MM.1S (cell line): ENCODE measurements at regions not wholly inside any gene's neighbourhood (a gene's known extent, or its start where the extent isn't known, plus 50 kb on each side); places are given as distances from the start of the nearest gene placed in this dataset.
"Not testable (repeated sequence)": the region's sequence is repeated elsewhere in the genome, so short reads cannot be mapped to it uniquely, and the experiment has no call there.

Experiments used
- DNase-seq: peaks from one replicate; pipeline ENCODE4 v3.0.0-alpha.2; 2015
- H2AFZ ChIP-seq: fragments of 300-600 bp; sonication (generic); 2 replicates; pipeline ENCODE4 v1.6.0; 2016; ENCODE audit warnings: antibody characterized with exemption, low read length
- H3F3A ChIP-seq: fragments of 300-600 bp; sonication (generic); 2 replicates; pipeline ENCODE4 v1.6.1; 2016; ENCODE audit warnings: mild to moderate bottlenecking, antibody characterized with exemption, low read length, moderate library complexity, mixed read lengths; ENCODE audit not compliant: insufficient read depth
- H3K27ac ChIP-seq: fragments of 300-600 bp; sonication (generic); 2 replicates; pipeline ENCODE4 v1.5.1; 2016; ENCODE audit warnings: mild to moderate bottlenecking, low read length
- H3K27me3 ChIP-seq: fragments of 300-600 bp; sonication (generic); replicated peaks from 2 replicates; pipeline ENCODE4 v1.6.0; 2016; ENCODE audit warnings: low read length; ENCODE audit not compliant: insufficient read depth
- H3K36me3 ChIP-seq: fragments of 300-600 bp; sonication (generic); replicated peaks from 2 replicates; pipeline ENCODE4 v1.6.1; 2016; ENCODE audit warnings: mild to moderate bottlenecking, low read length, mixed read lengths; ENCODE audit not compliant: insufficient read depth
- H3K4me1 ChIP-seq: fragments of 300-600 bp; sonication (generic); 2 replicates; pipeline ENCODE4 v1.6.1; 2016; ENCODE audit warnings: low read length, mixed read lengths
- H3K4me2 ChIP-seq: fragments of 300-600 bp; sonication (generic); 2 replicates; pipeline ENCODE4 v1.6.0; 2016; ENCODE audit warnings: low read depth, low read length
- H3K4me3 ChIP-seq: fragments of 300-600 bp; sonication (generic); 2 replicates; pipeline ENCODE4 v1.5.1; 2016; ENCODE audit warnings: low read length, mixed read lengths
- H3K79me2 ChIP-seq: fragments of 300-600 bp; sonication (generic); 2 replicates; pipeline ENCODE4 v1.6.1; 2016; ENCODE audit warnings: mixed run types, low read length, mixed read lengths
- H3K9ac ChIP-seq: fragments of 300-600 bp; sonication (generic); 2 replicates; pipeline ENCODE4 v1.6.1; 2016; ENCODE audit warnings: low read length, mixed read lengths
- H3K9me2 ChIP-seq: fragments of 300-600 bp; sonication (generic); replicated peaks from 2 replicates; pipeline ENCODE4 v1.6.1; 2016; ENCODE audit warnings: mild to moderate bottlenecking, low read length, mixed read lengths; ENCODE audit not compliant: insufficient read depth
- H3K9me3 ChIP-seq: fragments of 300-600 bp; sonication (generic); replicated peaks from 2 replicates; pipeline ENCODE4 v1.6.1; 2016; ENCODE audit warnings: mild to moderate bottlenecking, low read length, mixed read lengths; ENCODE audit not compliant: insufficient read depth
- H4K20me1 ChIP-seq: fragments of 300-600 bp; sonication (generic); 2 replicates; pipeline ENCODE4 v1.6.1; 2016; ENCODE audit warnings: mild to moderate bottlenecking, low read length, moderate library complexity, mixed read lengths; ENCODE audit not compliant: insufficient read depth
- EZH2 ChIP-seq: fragments of 300-600 bp; sonication (generic); optimal IDR thresholded peaks from 2 replicates; pipeline ENCODE3; 2017; ENCODE audit warnings: low read depth, mild to moderate bottlenecking, antibody characterized with exemption, low read length, mixed read lengths
- EZH2phosphoT487 ChIP-seq: fragments of 300-600 bp; sonication (generic); IDR thresholded peaks from 2 replicates; pipeline ENCODE4 v1.6.1; 2018; ENCODE audit warnings: antibody characterized with exemption, low read length
- TF ChIP-seq, protein P1 (sequence below): fragments of 300-600 bp; sonication (generic); IDR thresholded peaks from 2 replicates; pipeline ENCODE4 v1.5.1; 2016; ENCODE audit warnings: antibody characterized with exemption, low read length, mixed read lengths

DNA sequence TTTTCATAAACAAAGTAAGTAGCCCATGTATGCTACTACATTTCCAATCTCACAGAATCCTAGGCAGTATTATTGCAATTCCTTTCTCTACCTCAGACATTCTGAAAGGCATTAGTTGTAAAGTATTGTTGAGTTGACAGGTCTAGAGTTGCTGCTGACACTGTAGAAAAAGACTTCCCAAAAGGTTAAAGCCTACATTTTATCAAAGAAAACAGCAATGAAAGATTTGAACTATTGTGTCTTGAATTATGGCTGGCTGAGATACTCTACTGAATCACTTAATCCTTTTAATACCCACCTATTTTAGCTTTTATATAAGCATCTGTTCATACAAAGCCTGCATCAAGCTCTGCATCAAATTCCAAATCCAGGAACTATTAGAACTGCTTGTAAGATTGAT lies 1082.0 kb downstream of the OLFM4 start:
- no peaks in the 10 kb centered on the region for H3K27me3 ChIP-seq
- no peaks in the 10 kb centered on the region for H3K9me3 ChIP-seq
- TF ChIP-seq, protein P1, sequence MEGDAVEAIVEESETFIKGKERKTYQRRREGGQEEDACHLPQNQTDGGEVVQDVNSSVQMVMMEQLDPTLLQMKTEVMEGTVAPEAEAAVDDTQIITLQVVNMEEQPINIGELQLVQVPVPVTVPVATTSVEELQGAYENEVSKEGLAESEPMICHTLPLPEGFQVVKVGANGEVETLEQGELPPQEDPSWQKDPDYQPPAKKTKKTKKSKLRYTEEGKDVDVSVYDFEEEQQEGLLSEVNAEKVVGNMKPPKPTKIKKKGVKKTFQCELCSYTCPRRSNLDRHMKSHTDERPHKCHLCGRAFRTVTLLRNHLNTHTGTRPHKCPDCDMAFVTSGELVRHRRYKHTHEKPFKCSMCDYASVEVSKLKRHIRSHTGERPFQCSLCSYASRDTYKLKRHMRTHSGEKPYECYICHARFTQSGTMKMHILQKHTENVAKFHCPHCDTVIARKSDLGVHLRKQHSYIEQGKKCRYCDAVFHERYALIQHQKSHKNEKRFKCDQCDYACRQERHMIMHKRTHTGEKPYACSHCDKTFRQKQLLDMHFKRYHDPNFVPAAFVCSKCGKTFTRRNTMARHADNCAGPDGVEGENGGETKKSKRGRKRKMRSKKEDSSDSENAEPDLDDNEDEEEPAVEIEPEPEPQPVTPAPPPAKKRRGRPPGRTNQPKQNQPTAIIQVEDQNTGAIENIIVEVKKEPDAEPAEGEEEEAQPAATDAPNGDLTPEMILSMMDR, result no peak
- no peak for TF ChIP-seq EZH2
- no peak for TF ChIP-seq EZH2phosphoT487
- H3K9ac ChIP-seq, result no peak overlapping the region
- H3K4me2 ChIP-seq, result no peak overlapping the region
- no peaks in the 10 kb centered on the region for H3K36me3 ChIP-seq
- no peak overlapping the region for H3K4me3 ChIP-seq
- H3K79me2 ChIP-seq, result no peaks in the 10 kb centered on the region
- no peaks in the 10 kb centered on the region for H3K9me2 ChIP-seq
- no peak for DNase-seq
- H2AFZ ChIP-seq, result no peak overlapping the region
- H3K4me1 ChIP-seq, result no peaks in the 10 kb centered on the region
- no peak overlapping the region for H3K27ac ChIP-seq
- H4K20me1 ChIP-seq, result no peaks in the 10 kb centered on the region
- H3F3A ChIP-seq, result no peaks in the 10 kb centered on the region

DNA sequence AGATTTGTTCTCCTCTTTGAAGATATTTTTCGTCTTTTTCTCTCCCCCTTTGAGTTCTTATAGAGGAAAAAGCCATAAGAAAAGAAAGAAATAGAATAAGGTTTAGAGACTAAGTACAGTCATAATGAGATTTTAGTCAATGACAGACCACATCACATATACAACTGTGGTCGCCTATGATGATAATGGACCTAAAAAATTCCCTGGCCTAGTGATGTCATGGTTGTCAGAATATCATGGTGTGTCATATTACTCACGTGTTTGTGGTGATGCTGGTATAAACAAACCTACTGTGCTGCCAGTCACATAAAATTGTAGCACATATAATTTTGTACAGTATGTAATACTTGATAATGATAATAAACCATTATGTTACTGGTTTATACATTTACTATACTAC lies 1096.1 kb downstream of the OLFM4 start:
- Histone ChIP-seq H3K4me2 (no peak overlapping the region), H3K36me3 (no peaks in the 10 kb centered on the region), H4K20me1 (no peaks in the 10 kb centered on the region), H3F3A (no peaks in the 10 kb centered on the region), H3K9me2 (no peaks in the 10 kb centered on the region), H2AFZ (no peak overlapping the region), H3K9me3 (no peaks in the 10 kb centered on the region), H3K79me2 (no peaks in the 10 kb centered on the region), H3K4me3 (no peak overlapping the region), H3K27me3 (no peaks in the 10 kb centered on the region), H3K4me1 (no peaks in the 10 kb centered on the region), H3K9ac (no peak overlapping the region), H3K27ac (no peak overlapping the region)
- TF ChIP-seq EZH2phosphoT487, result no peak
- TF ChIP-seq EZH2, result no peak
- TF ChIP-seq, protein P1, result no peak
- no peak for DNase-seq

GRCh38 chr13:54130931-54131330 lies 1102.3 kb downstream of the OLFM4 start:
- H3K4me1 ChIP-seq, H3K9me2 ChIP-seq, H3K36me3 ChIP-seq, H3K4me2 ChIP-seq, H4K20me1 ChIP-seq, H3K27me3 ChIP-seq, H3K9me3 ChIP-seq, H3K79me2 ChIP-seq, H3K9ac ChIP-seq, H3F3A ChIP-seq, H3K27ac ChIP-seq, DNase-seq, H2AFZ ChIP-seq, H3K4me3 ChIP-seq: not testable (repeated sequence)

DNA sequence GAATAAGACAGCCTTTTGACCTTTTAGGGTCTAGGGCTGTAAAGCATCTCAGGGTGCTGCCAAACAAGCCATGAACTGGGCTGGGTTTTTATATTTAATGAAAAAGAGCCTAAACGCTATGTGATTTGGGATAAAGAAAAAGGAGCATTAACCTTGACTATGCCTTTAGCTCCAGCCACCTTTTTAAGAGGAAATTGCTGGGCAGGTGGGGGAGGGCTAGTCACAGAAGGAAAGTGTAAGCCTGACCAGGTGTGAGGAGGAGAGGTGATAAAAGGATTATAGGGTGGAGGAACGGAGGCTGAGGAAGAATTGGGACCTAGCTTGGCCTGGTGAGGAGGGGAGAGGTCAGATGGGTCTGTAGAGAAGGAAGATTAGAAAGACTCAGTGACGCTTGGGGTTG lies 1102.8 kb downstream of the OLFM4 start:
- H3K9me3 ChIP-seq, H3K4me1 ChIP-seq, H3K9ac ChIP-seq, H3F3A ChIP-seq, H2AFZ ChIP-seq, H3K27ac ChIP-seq, H4K20me1 ChIP-seq, H3K4me2 ChIP-seq, H3K27me3 ChIP-seq, H3K36me3 ChIP-seq, H3K79me2 ChIP-seq, H3K9me2 ChIP-seq, H3K4me3 ChIP-seq, DNase-seq: not testable (repeated sequence)

DNA sequence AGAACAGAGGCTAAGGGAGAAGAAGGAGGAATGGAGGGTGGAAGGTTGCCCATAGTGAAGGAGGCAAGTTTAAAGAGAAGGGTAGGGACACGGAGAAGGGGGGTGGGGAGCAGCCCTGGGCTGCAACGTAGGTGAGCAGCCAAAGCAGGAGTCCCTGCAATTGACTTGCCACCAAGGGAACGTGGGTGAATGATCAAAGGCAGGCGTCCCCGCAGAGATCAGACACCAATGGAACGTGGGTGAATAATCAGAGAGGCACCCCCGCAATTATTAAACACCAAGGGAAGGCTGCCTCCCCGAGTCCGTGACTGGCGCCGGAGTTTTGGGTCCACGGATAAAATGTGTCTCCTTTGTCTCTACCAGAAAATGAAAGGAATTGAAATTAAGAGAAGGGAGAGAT lies 1103.5 kb downstream of the OLFM4 start:
- not testable (repeated sequence) for H2AFZ ChIP-seq, H3K36me3 ChIP-seq, H3K9me3 ChIP-seq, H3K4me2 ChIP-seq, H3K79me2 ChIP-seq, DNase-seq, H3K27ac ChIP-seq, H3F3A ChIP-seq, H3K9ac ChIP-seq, H4K20me1 ChIP-seq, H3K27me3 ChIP-seq, H3K4me3 ChIP-seq, H3K4me1 ChIP-seq, H3K9me2 ChIP-seq

- not testable (repeated sequence) for H3K9me3 ChIP-seq, H3K4me3 ChIP-seq, H4K20me1 ChIP-seq, H3K27ac ChIP-seq, H3K27me3 ChIP-seq, H3K4me2 ChIP-seq, H3K36me3 ChIP-seq, H3K79me2 ChIP-seq, H2AFZ ChIP-seq, H3F3A ChIP-seq, H3K4me1 ChIP-seq, DNase-seq, H3K9me2 ChIP-seq, H3K9ac ChIP-seq
Measured at GRCh38 chr13:54132720-54133119, 1104.1 kb downstream of the OLFM4 start.
